GM23338 (cell line): ENCODE measurements at regions not wholly inside any gene's neighbourhood (a gene's known extent, or its start where the extent isn't known, plus 50 kb on each side); places are given as distances from the start of the nearest gene placed in this dataset.

Source experiments
- ATAC-seq: fragments of 200-7000 bp; cut with Tn5 transposase; 3 replicates; pipeline ENCODE4 v1.9.1; 2020
- DNase-seq: peaks from one replicate; pipeline ENCODE4 v3.0.0-alpha.2; 2015; ENCODE audit warnings: low spot score
- H2AFZ ChIP-seq: fragments of 200-600 bp; sonication (generic); 2 replicates; pipeline ENCODE4 v1.8.0; 2016; ENCODE audit warnings: antibody characterized with exemption, mild to moderate bottlenecking, moderate library complexity
- H3F3A ChIP-seq: fragments of 200-600 bp; sonication (generic); replicated peaks from 2 replicates; pipeline ENCODE4 v1.8.0; 2017; ENCODE audit warnings: antibody characterized with exemption, mixed run types, low read depth
- H3K27ac ChIP-seq: fragments of 200-600 bp; sonication (generic); 2 replicates; pipeline ENCODE4 v1.6.1; 2016; ENCODE audit warnings: low read depth
- H3K27me3 ChIP-seq: fragments of 200-600 bp; sonication (generic); 2 replicates; pipeline ENCODE4 v1.8.0; 2016; ENCODE audit warnings: mild to moderate bottlenecking, mixed run types, moderate library complexity; ENCODE audit not compliant: insufficient read depth
- H3K36me3 ChIP-seq: fragments of 200-600 bp; sonication (generic); 2 replicates; pipeline ENCODE4 v1.8.0; 2016; ENCODE audit warnings: mild to moderate bottlenecking; ENCODE audit not compliant: insufficient read depth
- H3K4me1 ChIP-seq: fragments of 200-600 bp; sonication (generic); 2 replicates; pipeline ENCODE4 v1.8.0; 2016; ENCODE audit warnings: mild to moderate bottlenecking, moderate library complexity; ENCODE audit not compliant: insufficient read depth
- H3K4me2 ChIP-seq: fragments of 200-600 bp; sonication (generic); 2 replicates; pipeline ENCODE4 v1.7.1; 2017; ENCODE audit warnings: mixed run types
- H3K4me3 ChIP-seq: fragments of 200-600 bp; sonication (generic); 2 replicates; pipeline ENCODE4 v1.6.1; 2016; ENCODE audit warnings: mixed run types
- H3K79me2 ChIP-seq: fragments of 200-600 bp; sonication (generic); replicated peaks from 2 replicates; pipeline ENCODE4 v1.8.0; 2017; ENCODE audit warnings: mild to moderate bottlenecking; ENCODE audit not compliant: insufficient read depth
- H3K9me2 ChIP-seq: fragments of 200-600 bp; sonication (generic); 2 replicates; pipeline ENCODE4 v1.8.0; 2017; ENCODE audit not compliant: insufficient read depth
- H4K20me1 ChIP-seq: fragments of 200-600 bp; sonication (generic); replicated peaks from 2 replicates; pipeline ENCODE4 v1.8.0; 2017; ENCODE audit warnings: mild to moderate bottlenecking; ENCODE audit not compliant: insufficient read depth
- H3K27ac Mint-ChIP-seq: 2 replicates; pipeline ENCODE4 v1.8.0; 2020; ENCODE audit warnings: inconsistent platforms, mild to moderate bottlenecking, moderate library complexity, mixed read lengths
- H3K27me3 Mint-ChIP-seq: 3 replicates; pipeline ENCODE4 v1.8.0; 2022; ENCODE audit warnings: low read depth, mild to moderate bottlenecking, moderate library complexity, mixed read lengths, inconsistent platforms; ENCODE audit not compliant: insufficient read depth, poor library complexity
- H3K36me3 Mint-ChIP-seq: 3 replicates; pipeline ENCODE4 v1.8.0; 2021; ENCODE audit warnings: low read depth, mild to moderate bottlenecking, inconsistent platforms, moderate library complexity, mixed read lengths
- H3K4me1 Mint-ChIP-seq: 3 replicates; pipeline ENCODE4 v1.8.0; 2020; ENCODE audit warnings: mild to moderate bottlenecking, inconsistent platforms, mixed read lengths
- H3K4me3 Mint-ChIP-seq: 3 replicates; pipeline ENCODE4 v1.8.0; 2021; ENCODE audit warnings: moderate library complexity, mild to moderate bottlenecking, inconsistent platforms, mixed read lengths
- H3K9me3 Mint-ChIP-seq: 3 replicates; pipeline ENCODE4 v1.8.0; 2020; ENCODE audit warnings: moderate library complexity, mild to moderate bottlenecking, inconsistent platforms, mixed read lengths
- CREB1 ChIP-seq: fragments of 250-450 bp; sonication (Bioruptor Pico); IDR thresholded peaks from 2 replicates; pipeline ENCODE4 v1.5.0; 2020; ENCODE audit warnings: low read depth, mild to moderate bottlenecking, moderate library complexity
- CTCF ChIP-seq, 2 experiments: fragments of 200-600 bp in 1 of 2; sonication (generic) in 1 of 2; conservative IDR thresholded peaks; 2 replicates each; pipeline versions ENCODE4 v1.5.1 to v1.6.1; 2016 to 2017; ENCODE audit warnings: antibody characterized with exemption in 2 of 2, low read depth in 2 of 2, mild to moderate bottlenecking in 2 of 2, moderate library complexity in 1 of 2
- ETS1 ChIP-seq: IDR thresholded peaks from 2 replicates; pipeline ENCODE4 v1.6.1; 2016; ENCODE audit warnings: antibody characterized with exemption
- EZH2 ChIP-seq: fragments of 200-600 bp; sonication (generic); IDR thresholded peaks from one replicate; pipeline ENCODE4 v1.8.0; 2017; ENCODE audit warnings: antibody characterized with exemption, mild to moderate bottlenecking, low read depth; ENCODE audit not compliant: unreplicated experiment
- JUNB ChIP-seq: IDR thresholded peaks from one replicate; pipeline ENCODE4 v1.6.1; 2016; ENCODE audit warnings: antibody characterized with exemption; ENCODE audit not compliant: unreplicated experiment
- NANOG ChIP-seq: IDR thresholded peaks from 2 replicates; pipeline ENCODE4 v1.6.1; 2016; ENCODE audit warnings: antibody characterized with exemption, borderline replicate concordance
- REST ChIP-seq: IDR thresholded peaks from one replicate; pipeline ENCODE4 v1.6.1; 2018; ENCODE audit warnings: antibody characterized with exemption; ENCODE audit not compliant: unreplicated experiment
- STAT1 ChIP-seq: IDR thresholded peaks from one replicate; pipeline ENCODE4 v1.6.1; 2016; ENCODE audit warnings: antibody characterized with exemption; ENCODE audit not compliant: unreplicated experiment
- ZNF114 ChIP-seq: fragments of 250-450 bp; sonication (Bioruptor Pico); IDR thresholded peaks from 2 replicates; pipeline ENCODE4 v1.5.0; 2020; ENCODE audit warnings: mild to moderate bottlenecking, moderate library complexity
- ZNF462 ChIP-seq: fragments of 250-450 bp; sonication (Bioruptor Pico); IDR thresholded peaks from 2 replicates; pipeline ENCODE4 v1.5.0; 2020; ENCODE audit warnings: mild to moderate bottlenecking, moderate library complexity

GRCh38 chr2:76178610-76179009 is 467.9 kb upstream of the GCFC2 start:
- Histone ChIP-seq H3K4me3 (no peak overlapping the region), H3K4me2 (no peak overlapping the region), H3K4me1 (no peaks in the 10 kb centered on the region), H3K79me2 (no peaks in the 10 kb centered on the region), H4K20me1 (no peaks in the 10 kb centered on the region), H3K27ac (no peak overlapping the region), H3K9me2 (0 out of 2 replicates have a peak, but pooled peaks cover 7% of the 10 kb centered on the region), H3K27me3 (no peaks in the 10 kb centered on the region), H2AFZ (no peak overlapping the region), H3F3A (no peaks in the 10 kb centered on the region), H3K36me3 (peaks cover 4% of the 10 kb centered on the region; the same call in 1 of the 2 replicates)
- no peak for DNase-seq
- ATAC-seq: no peak
- Mint-ChIP-seq H3K4me3 (no peak overlapping the region), H3K27ac (no peak overlapping the region), H3K36me3 (peaks cover 44% of the 10 kb centered on the region), H3K27me3 (no peaks in the 10 kb centered on the region), H3K4me1 (no peaks in the 10 kb centered on the region), H3K9me3 (peaks cover 55% of the 10 kb centered on the region)
- TF ChIP-seq ZNF114 (CRISPR knock-in tag) (no peak), CTCF (conservative IDR thresholded peaks at IDR 0.05; ENCODE audit: low read depth in 2 of 2) (no peak), NANOG (no peak), CREB1 (CRISPR knock-in tag) (no peak), STAT1 (no peak), JUNB (no peak), REST (no peak), EZH2 (no peak)

- DNase-seq (no peak), ATAC-seq (no peak)
- Mint-ChIP-seq H3K36me3 (peaks cover 50% of the 10 kb centered on the region), H3K27ac (no peak overlapping the region), H3K27me3 (no peaks in the 10 kb centered on the region), H3K4me3 (no peak overlapping the region), H3K9me3 (peaks cover 71% of the 10 kb centered on the region), H3K4me1 (no peaks in the 10 kb centered on the region)
- no peak overlapping the region for H2AFZ ChIP-seq
- H3K4me2 ChIP-seq: no peak overlapping the region
- H4K20me1 ChIP-seq: no peaks in the 10 kb centered on the region
- no peaks in the 10 kb centered on the region for H3K27me3 ChIP-seq
- H3K4me1 ChIP-seq: no peaks in the 10 kb centered on the region
- no peak overlapping the region for H3K4me3 ChIP-seq
- H3K9me2 ChIP-seq: 0 out of 2 replicates have a peak, but pooled peaks cover 12% of the 10 kb centered on the region
- H3K36me3 ChIP-seq: peaks cover 4% of the 10 kb centered on the region; the same call in 1 of the 2 replicates
- no peaks in the 10 kb centered on the region for H3F3A ChIP-seq
- no peak overlapping the region for H3K27ac ChIP-seq
- H3K79me2 ChIP-seq: no peaks in the 10 kb centered on the region
- TF ChIP-seq ZNF462 (CRISPR knock-in tag): no peak
- TF ChIP-seq ETS1: no peak
- no peak for TF ChIP-seq CREB1 (CRISPR knock-in tag)
- no peak for TF ChIP-seq EZH2
- TF ChIP-seq ZNF114 (CRISPR knock-in tag): no peak
These were observed 464.6 kb upstream of the GCFC2 start for GRCh38 chr2:76175295-76175694.
